HepG2 (cell line): ENCODE measurements at regions not wholly inside any gene's neighbourhood (a gene's known extent, or its start where the extent isn't known, plus 50 kb on each side); places are given as distances from the start of the nearest gene placed in this dataset.

Source experiments
- EZH2 ChIP-seq: conservative IDR thresholded peaks from 2 replicates; pipeline ENCODE4 v1.6.1; 2012; ENCODE audit warnings: mild to moderate bottlenecking, low read depth, low read length, moderate library complexity
- TF ChIP-seq, protein P1 (sequence below): sonication (generic); formaldehyde crosslinking; IDR thresholded peaks from 2 replicates; pipeline ENCODE4 v1.5.1; 2020; ENCODE audit warnings: missing genetic modification reagents, mild to moderate bottlenecking, borderline replicate concordance

DNA sequence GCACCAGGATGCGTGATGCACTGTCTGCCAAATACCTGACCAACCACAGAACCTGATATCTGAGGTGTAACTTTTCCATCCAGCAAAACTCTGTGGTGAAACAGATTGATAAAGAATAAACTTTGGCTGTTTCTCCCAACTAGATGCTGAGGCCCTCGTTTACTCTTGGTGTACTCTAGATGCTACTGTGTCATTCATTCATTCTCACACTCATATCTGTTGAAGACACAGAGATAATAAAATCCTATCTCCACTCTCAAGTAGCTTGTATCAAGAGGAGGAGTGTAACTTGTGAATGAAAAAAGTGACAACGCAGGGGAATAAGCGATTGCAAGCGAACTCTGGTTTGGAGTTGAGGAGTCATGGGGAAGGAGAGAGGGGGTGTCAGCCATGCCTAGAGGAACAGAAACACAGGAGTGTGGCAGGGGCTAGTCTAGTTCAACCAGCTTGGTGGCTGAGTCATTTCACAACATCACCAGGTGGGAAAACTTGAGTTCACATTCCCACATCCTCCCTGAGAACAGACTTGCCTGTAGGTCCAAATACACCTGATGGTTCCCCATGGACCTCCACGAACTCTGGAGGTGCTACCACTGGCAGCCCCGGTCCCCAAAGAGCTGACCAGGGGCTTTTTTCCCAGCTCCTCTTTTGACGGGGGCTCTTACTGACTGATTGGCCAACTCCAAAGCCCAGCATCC is 73.3 kb upstream of the SNRK start:
- TF ChIP-seq, protein P1, sequence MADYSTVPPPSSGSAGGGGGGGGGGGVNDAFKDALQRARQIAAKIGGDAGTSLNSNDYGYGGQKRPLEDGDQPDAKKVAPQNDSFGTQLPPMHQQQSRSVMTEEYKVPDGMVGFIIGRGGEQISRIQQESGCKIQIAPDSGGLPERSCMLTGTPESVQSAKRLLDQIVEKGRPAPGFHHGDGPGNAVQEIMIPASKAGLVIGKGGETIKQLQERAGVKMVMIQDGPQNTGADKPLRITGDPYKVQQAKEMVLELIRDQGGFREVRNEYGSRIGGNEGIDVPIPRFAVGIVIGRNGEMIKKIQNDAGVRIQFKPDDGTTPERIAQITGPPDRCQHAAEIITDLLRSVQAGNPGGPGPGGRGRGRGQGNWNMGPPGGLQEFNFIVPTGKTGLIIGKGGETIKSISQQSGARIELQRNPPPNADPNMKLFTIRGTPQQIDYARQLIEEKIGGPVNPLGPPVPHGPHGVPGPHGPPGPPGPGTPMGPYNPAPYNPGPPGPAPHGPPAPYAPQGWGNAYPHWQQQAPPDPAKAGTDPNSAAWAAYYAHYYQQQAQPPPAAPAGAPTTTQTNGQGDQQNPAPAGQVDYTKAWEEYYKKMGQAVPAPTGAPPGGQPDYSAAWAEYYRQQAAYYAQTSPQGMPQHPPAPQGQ (CRISPR knock-in tag), result no peak
- no peak for TF ChIP-seq EZH2
